ENCODE measurements at regions not wholly inside any gene's neighbourhood (a gene's known extent, or its start where the extent isn't known, plus 50 kb on each side); places are given as distances from the start of the nearest gene placed in this dataset.
"Not testable (repeated sequence)": the region's sequence is repeated elsewhere in the genome, so short reads cannot be mapped to it uniquely, and the experiment has no call there.

GRCh38 chr21:15211491-15212133, 146.8 kb upstream of the NRIP1 start:
- Histone ChIP-seq H2AFZ (ENCODE audit: low read length) (no peak overlapping the region), H3K9ac (ENCODE audit: low read length) (no peak overlapping the region), H3K9me3 (ENCODE audit: low read length) (no peaks in the 10 kb centered on the region), H3K9me2 (replicated peaks; ENCODE audit: low read length) (no peaks in the 10 kb centered on the region), H3K4me3 (ENCODE audit: low read length) (no peak overlapping the region), H3K27ac (ENCODE audit: low read length) (no peak overlapping the region), H3K79me2 (ENCODE audit: low read length) (no peaks in the 10 kb centered on the region), H3K36me3 (ENCODE audit: low read depth, low read length) (no peaks in the 10 kb centered on the region), H3K27me3 (ENCODE audit: low read length) (no peaks in the 10 kb centered on the region), H3K4me2 (ENCODE audit: low read length) (no peak overlapping the region), H4K20me1 (ENCODE audit: low read length) (no peaks in the 10 kb centered on the region), H3F3A (ENCODE audit: low read length, unreplicated experiment) (peaks cover 5% of the 10 kb centered on the region), H3K4me1 (ENCODE audit: insufficient read depth, low read length) (peaks cover 35% of the 10 kb centered on the region)
- intact Hi-C loops (cut with micrococcal nuclease): no loop called here
- TF ChIP-seq CTCF (conservative IDR thresholded peaks at IDR 0.05; ENCODE audit: low read depth, low read length) (no peak), EZH2 (IDR thresholded peaks at IDR 0.05; ENCODE audit: low read length, unreplicated experiment) (no peak), EZH2phosphoT487 (IDR thresholded peaks at IDR 0.05; ENCODE audit: borderline replicate concordance, low read length) (no peak)
- BruUV-seq (replicated peaks): no TSS peak
- DNase-seq (no peak), ATAC-seq (no peak)
- ChIA-PET CTCF (no interaction called here), POLR2A (ENCODE audit: unreplicated experiment) (no interaction called here)

GRCh38 chr21:15212206-15212605, 147.4 kb upstream of the NRIP1 start:
- CTCF ChIA-PET: no interaction called here
- H3K27ac ChIP-seq (ENCODE audit: low read length): no peak overlapping the region
- POLR2A ChIA-PET (ENCODE audit: unreplicated experiment): no interaction called here

GRCh38 chr21:15218476-15218875, 153.7 kb upstream of the NRIP1 start:
- peaks cover 25% of the 10 kb centered on the region for H3K4me1 ChIP-seq (ENCODE audit: insufficient read depth, low read length)
- H3K36me3 ChIP-seq (ENCODE audit: low read depth, low read length); H3K9ac ChIP-seq (ENCODE audit: low read length); H3K27ac ChIP-seq (ENCODE audit: low read length); H3K79me2 ChIP-seq (ENCODE audit: low read length); BruUV-seq (replicated peaks); H3K9me3 ChIP-seq (ENCODE audit: low read length); H3K9me2 ChIP-seq (replicated peaks; ENCODE audit: low read length); CTCF ChIA-PET; H3F3A ChIP-seq (ENCODE audit: low read length, unreplicated experiment); POLR2A ChIA-PET (ENCODE audit: unreplicated experiment); H3K27me3 ChIP-seq (ENCODE audit: low read length); ATAC-seq; H3K4me2 ChIP-seq (ENCODE audit: low read length); H2AFZ ChIP-seq (ENCODE audit: low read length); H4K20me1 ChIP-seq (ENCODE audit: low read length); DNase-seq; intact Hi-C loops (cut with micrococcal nuclease); H3K4me3 ChIP-seq (ENCODE audit: low read length): not testable (repeated sequence)

More at GRCh38 chr21:15212206-15212605, 147.4 kb upstream of the NRIP1 start:
- Histone ChIP-seq H3K4me1 (ENCODE audit: insufficient read depth, low read length) (peaks cover 35% of the 10 kb centered on the region), H3K27me3 (ENCODE audit: low read length) (no peaks in the 10 kb centered on the region), H3K36me3 (ENCODE audit: low read depth, low read length) (no peaks in the 10 kb centered on the region), H3K79me2 (ENCODE audit: low read length) (no peaks in the 10 kb centered on the region), H3K4me2 (ENCODE audit: low read length) (no peak overlapping the region), H3K4me3 (ENCODE audit: low read length) (no peak overlapping the region), H2AFZ (ENCODE audit: low read length) (no peak overlapping the region), H3K9me3 (ENCODE audit: low read length) (no peaks in the 10 kb centered on the region), H3K9ac (ENCODE audit: low read length) (no peak overlapping the region), H3K9me2 (replicated peaks; ENCODE audit: low read length) (no peaks in the 10 kb centered on the region), H3F3A (ENCODE audit: low read length, unreplicated experiment) (peaks cover 5% of the 10 kb centered on the region), H4K20me1 (ENCODE audit: low read length) (no peaks in the 10 kb centered on the region)
- no TSS peak for BruUV-seq (replicated peaks)
- ATAC-seq: no peak
- TF ChIP-seq EZH2 (IDR thresholded peaks at IDR 0.05; ENCODE audit: low read length, unreplicated experiment) (no peak), EZH2phosphoT487 (IDR thresholded peaks at IDR 0.05; ENCODE audit: borderline replicate concordance, low read length) (no peak), CTCF (conservative IDR thresholded peaks at IDR 0.05; ENCODE audit: low read depth, low read length) (no peak)
- intact Hi-C loops (cut with micrococcal nuclease): no loop called here
- DNase-seq: no peak

All from PC-3 (cell line).